GM19025 (cell line): ENCODE measurements at regions not wholly inside any gene's neighbourhood (a gene's known extent, or its start where the extent isn't known, plus 50 kb on each side); places are given as distances from the start of the nearest gene placed in this dataset.
"Not testable (repeated sequence)": the region's sequence is repeated elsewhere in the genome, so short reads cannot be mapped to it uniquely, and the experiment has no call there.

ENCODE experiments used
- ATAC-seq: cut with Tn5 transposase; IDR thresholded peaks from one replicate; pipeline ENCODE4 v1.9.1; 2021; ENCODE audit warnings: mild to moderate bottlenecking, low read depth, moderate library complexity; ENCODE audit not compliant: unreplicated experiment

- ATAC-seq, result no peak
Measured at GRCh38 chr3:26050776-26051175, 260.9 kb downstream of the OXSM start.

DNA sequence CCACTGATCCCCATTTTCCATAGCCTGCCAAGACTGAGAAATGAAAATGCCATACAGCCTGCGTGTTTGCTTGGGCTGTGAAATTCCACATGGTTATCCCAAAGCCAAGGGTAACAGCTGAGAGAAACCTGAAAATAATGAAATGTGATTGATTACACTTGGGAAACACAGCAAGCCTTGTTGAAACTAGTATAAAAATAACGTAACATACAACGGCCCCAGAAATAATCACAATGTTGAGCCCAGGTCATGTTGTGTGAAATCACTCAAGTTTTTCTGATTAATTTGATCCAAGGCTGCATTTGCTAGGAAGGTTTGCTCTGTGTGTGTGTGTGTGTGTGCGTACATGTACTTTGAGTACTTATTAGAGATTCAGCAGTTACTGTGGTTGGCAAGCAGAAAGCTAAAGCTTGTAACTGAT is 269.0 kb downstream of the OXSM start:
- no peak for ATAC-seq

GRCh38 chr3:26061947-26062346 is 272.1 kb downstream of the OXSM start:
- no peak for ATAC-seq

GRCh38 chr3:26064297-26064696 is 274.4 kb downstream of the OXSM start:
- no peak for ATAC-seq

DNA sequence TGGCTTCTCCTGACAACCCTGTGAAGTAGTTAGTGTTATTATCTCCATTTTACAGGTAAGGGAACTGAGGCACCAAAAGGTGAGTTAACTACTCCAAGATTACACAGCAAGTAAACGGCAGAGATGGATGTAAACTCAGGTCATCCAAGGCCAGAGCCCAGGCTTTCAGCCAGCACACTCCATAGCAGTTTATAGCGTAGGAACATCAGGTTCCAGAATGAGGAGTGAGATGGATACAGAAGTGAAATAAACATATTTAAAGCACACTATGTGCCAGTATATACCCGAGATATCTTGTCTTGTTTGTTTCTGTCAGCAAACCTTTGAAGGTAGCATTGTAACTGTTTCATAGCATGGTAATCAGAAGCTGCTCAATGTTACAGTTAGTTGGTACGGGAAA is 279.0 kb downstream of the OXSM start:
- no peak for ATAC-seq

- no peak for ATAC-seq
Measured at GRCh38 chr3:26070854-26071253, 281.0 kb downstream of the OXSM start.

- ATAC-seq, result no peak
Measured at GRCh38 chr3:26074080-26074479, 284.2 kb downstream of the OXSM start.

- no peak for ATAC-seq
Measured at GRCh38 chr3:26078539-26078938, 288.6 kb downstream of the OXSM start.

DNA sequence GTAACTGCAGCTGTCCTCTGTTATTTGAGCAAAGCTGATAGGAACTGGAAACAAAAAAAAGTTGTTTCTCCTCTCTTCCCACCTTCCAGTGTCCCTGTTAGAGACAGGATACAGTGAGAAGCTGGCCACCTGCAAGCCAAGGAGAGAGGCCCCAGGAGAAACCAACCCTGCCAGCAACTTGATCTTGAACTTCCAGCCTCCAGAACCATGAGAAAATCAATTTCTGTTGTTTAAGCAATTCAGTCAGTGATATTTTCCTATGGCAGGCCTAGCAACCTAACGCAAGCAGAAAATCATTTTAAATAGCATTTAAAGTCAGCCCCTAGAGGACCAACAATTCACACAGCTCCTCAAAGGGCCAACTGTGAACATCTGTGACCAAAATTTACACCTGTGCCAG is 291.3 kb downstream of the OXSM start:
- no peak for ATAC-seq

- no peak for ATAC-seq
Measured at GRCh38 chr3:26081806-26082205, 291.9 kb downstream of the OXSM start.

DNA sequence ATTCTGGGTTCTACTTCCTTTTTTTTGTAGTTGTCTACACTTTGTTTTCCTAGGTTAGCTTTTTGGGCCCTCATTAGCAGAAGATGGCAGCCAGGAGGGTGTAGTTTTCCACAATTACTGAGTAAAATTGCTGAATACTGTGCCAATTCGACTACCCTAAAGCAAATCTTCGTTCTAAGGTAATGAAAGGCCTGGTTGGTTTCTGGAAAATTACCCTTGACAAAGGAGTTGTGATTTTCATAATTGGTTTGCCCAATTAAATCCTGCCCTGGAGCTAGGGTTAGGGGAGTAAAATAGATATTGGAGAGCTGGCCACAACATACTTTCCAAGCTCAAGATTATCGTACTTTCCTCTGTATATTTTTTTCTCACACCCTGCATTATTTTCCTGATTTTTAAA is 293.0 kb downstream of the OXSM start:
- ATAC-seq, result no peak

GRCh38 chr3:26084629-26085028 is 294.7 kb downstream of the OXSM start:
- no peak for ATAC-seq

GRCh38 chr3:26087751-26088150 is 297.9 kb downstream of the OXSM start:
- no peak for ATAC-seq

GRCh38 chr3:26089249-26089648 is 299.4 kb downstream of the OXSM start:
- no peak for ATAC-seq

DNA sequence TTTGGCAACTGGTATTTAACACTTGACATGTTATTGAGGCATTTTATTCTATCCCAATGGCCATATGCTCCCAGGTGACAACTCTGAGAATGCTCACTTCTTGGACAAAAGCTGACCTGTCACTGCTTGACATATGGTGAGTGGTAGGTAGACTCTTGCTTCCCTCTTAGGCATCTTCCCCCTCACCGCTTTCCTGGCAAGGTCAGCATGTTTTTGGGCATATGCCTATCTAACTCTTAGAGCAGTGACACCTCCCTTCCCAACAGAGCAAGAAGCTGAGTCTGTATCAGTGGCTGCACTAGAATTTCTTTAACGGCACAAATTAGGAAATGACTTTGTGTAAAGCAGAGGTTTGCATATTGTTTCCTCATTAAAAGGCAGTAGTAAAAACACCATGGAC is 300.7 kb downstream of the OXSM start:
- no peak for ATAC-seq

GRCh38 chr3:26091096-26091495 is 301.2 kb downstream of the OXSM start:
- ATAC-seq, result no peak

DNA sequence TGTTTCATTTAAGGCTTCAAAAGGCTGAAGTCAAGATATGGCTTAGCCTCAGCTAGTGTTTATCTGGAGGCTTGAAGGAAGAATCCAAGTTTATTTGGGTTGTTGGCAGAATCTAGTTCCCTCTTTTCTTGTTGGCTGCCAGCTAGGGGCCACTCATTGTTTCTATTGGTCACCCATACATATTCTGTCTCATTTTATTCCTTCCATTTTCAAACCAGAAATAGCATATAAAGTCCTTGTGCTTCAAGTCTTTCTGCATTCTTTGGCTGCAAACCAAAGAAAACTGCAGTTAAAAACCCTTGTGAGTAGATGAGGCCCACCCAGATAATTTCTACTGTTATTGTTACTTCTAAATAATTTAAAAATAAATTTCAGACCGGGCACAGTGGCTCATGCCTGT is 301.7 kb downstream of the OXSM start:
- ATAC-seq, result no peak

DNA sequence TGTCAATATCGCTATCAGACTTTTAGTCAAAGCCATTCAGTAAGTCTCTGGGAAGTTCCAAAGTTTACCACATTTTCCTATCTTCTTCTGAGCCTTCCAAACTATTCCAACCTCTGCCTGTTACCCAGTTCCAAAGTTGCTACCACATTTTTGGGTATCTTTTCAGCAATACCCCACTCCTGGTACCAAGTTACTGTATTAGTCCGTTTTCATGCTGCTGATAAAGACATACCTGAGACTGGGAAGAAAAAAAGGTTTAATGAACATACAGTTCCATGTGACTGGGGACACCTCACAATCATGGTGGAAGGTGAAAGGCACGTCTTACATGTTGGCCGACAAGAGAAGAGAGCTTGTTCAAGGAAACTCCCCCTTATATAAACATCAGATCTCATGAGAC is 307.2 kb downstream of the OXSM start:
- ATAC-seq, result not testable (repeated sequence)

GRCh38 chr3:26099692-26100091 is 309.8 kb downstream of the OXSM start:
- ATAC-seq, result no peak

DNA sequence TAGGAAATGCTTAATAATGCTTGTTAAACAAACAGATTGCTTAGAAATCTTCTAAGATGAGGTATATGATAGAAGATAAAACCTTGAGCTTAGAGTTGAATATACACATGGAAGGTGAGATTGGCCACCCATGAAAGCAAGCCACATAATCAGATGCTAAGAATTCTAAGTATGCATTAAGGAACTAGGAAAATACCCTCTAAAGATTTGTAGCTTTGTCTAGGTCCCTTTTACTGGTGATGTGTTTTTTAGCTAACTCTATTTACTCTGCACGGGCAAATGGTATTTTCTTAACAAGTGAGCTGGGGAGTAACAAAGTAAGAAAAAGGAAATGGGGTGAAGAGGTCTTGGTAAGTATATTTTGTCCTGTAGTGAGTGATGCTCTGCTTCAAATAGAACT is 310.3 kb downstream of the OXSM start:
- ATAC-seq, result no peak

DNA sequence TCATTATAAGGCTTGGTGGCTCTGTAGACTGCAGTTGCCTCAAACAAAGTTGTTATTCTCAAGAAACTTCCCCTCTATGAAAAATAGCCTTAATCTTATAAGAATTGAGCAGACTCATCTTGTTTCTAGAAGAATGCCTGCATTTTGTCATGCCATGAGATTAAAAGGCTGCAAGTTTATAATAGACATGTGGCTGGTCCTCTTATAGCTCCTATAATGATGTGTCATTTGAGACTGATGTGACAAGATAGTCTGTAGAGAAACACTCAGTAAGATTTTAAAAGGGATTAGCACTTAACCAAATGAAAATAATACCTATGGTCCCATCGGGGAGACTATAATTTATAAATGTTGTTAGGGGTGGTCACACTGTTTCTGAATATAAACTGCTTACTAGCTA is 312.5 kb downstream of the OXSM start:
- no peak for ATAC-seq

DNA sequence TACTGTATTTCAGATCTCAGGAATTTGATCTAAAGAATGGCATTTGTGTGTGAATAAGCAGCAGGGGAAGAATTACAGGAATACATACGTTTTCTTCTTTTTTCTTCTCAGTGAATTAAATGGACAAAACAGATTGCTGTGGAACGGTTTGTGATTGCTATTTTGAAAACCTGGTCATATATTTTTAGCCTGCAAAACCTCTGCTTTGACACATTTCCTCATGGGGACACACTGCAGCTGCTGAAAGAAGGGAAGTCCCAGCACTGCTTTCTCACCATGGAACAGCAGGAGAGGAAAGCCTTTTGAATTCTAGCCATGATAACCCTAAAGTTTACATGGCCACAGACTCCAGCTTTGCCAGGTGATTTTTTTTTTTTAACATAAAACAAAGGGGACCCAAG is 315.0 kb downstream of the OXSM start:
- ATAC-seq, result no peak

GRCh38 chr3:26105261-26105660 is 315.4 kb downstream of the OXSM start:
- ATAC-seq, result no peak

GRCh38 chr3:26106228-26106627 is 316.3 kb downstream of the OXSM start:
- ATAC-seq, result no peak
